ENCODE measurements at regions not wholly inside any gene's neighbourhood (a gene's known extent, or its start where the extent isn't known, plus 50 kb on each side); places are given as distances from the start of the nearest gene placed in this dataset.

- TF ChIP-seq USF2 (IDR thresholded peaks at IDR 0.05) (no peak), POLR2AphosphoS2 (conservative IDR thresholded peaks at IDR 0.05; ENCODE audit: low read length) (no peak)
Measured at GRCh38 chr12:4197922-4198763, 75.4 kb upstream of the CCND2 start (continued).

GRCh38 chr12:4196805-4197420 lies 76.6 kb upstream of the CCND2 start:
- no peak overlapping the region for H3K4me2 ChIP-seq
- ATAC-seq: no peak
- no peaks in the 10 kb centered on the region for H3K9me3 ChIP-seq
- no peak overlapping the region for H3K4me3 ChIP-seq
- H3K27ac ChIP-seq: no peak overlapping the region
- DNase-seq (ENCODE audit: low read depth in 1 of 2, low spot score in 1 of 2): no peak
- TF ChIP-seq RNF2 (IDR thresholded peaks at IDR 0.05; ENCODE audit: borderline replicate concordance, low read depth): no peak
- no peak for TF ChIP-seq EHF (CRISPR knock-in tag; IDR thresholded peaks at IDR 0.05)
- no peak for TF ChIP-seq POLR2A (IDR thresholded peaks at IDR 0.05; ENCODE audit: low read length)
- no peak for TF ChIP-seq FOSL2 (IDR thresholded peaks at IDR 0.05)
- no peak for TF ChIP-seq FOSL2 (CRISPR knock-in tag; IDR thresholded peaks at IDR 0.05)
- TF ChIP-seq HOXB13 (CRISPR knock-in tag; IDR thresholded peaks at IDR 0.05; ENCODE audit: low read depth): no peak
- TF ChIP-seq JUN (IDR thresholded peaks at IDR 0.05): no peak
- no peak for TF ChIP-seq ZNF302 (CRISPR knock-in tag; IDR thresholded peaks at IDR 0.05)
- no peak for TF ChIP-seq TP53 (CRISPR knock-in tag; IDR thresholded peaks at IDR 0.05)
- ChIA-PET CTCF (no interaction called here), POLR2A (no interaction called here)
- no peak for FAIRE-seq
- no peaks in the 10 kb centered on the region for H3K4me1 ChIP-seq
- WGBS (ENCODE audit: missing lambda C conversion rate): 4% methylated on average over 6 of the region's 8 CpGs

GRCh38 chr12:4194668-4195067 lies 78.9 kb upstream of the CCND2 start:
- DNase-seq (ENCODE audit: low read depth in 1 of 2, low spot score in 1 of 2) (no peak), FAIRE-seq (no peak), ATAC-seq (no peak)
- 34% methylated on average over 6 of the region's 10 CpGs for WGBS (ENCODE audit: missing lambda C conversion rate)
- no peaks in the 10 kb centered on the region for H3K4me1 ChIP-seq
- no peak overlapping the region for H3K27ac ChIP-seq
- TF ChIP-seq REST (IDR thresholded peaks at IDR 0.05) (no peak), HES2 (IDR thresholded peaks at IDR 0.05) (no peak), FOSB (CRISPR knock-in tag; IDR thresholded peaks at IDR 0.05) (no peak), ESRRA (IDR thresholded peaks at IDR 0.05; ENCODE audit: borderline replicate concordance, low read length) (no peak)
- CTCF ChIA-PET: no interaction called here
- H3K9me3 ChIP-seq: no peaks in the 10 kb centered on the region
- H3K4me3 ChIP-seq: no peak overlapping the region
- no peak overlapping the region for H3K4me2 ChIP-seq
- POLR2A ChIA-PET: no interaction called here

- whole genome bisulfite sequencing (ENCODE audit: missing lambda C conversion rate): 8% methylated on average over 8 of the region's 8 CpGs
- Histone ChIP-seq H3K9me3 (no peaks in the 10 kb centered on the region), H3K4me1 (no peaks in the 10 kb centered on the region), H3K4me3 (no peak overlapping the region), H3K27ac (no peak overlapping the region), H3K4me2 (no peak overlapping the region)
- TF ChIP-seq HOXB13 (CRISPR knock-in tag; IDR thresholded peaks at IDR 0.05; ENCODE audit: low read depth) (no peak), JUN (IDR thresholded peaks at IDR 0.05) (no peak), NR3C1 (IDR thresholded peaks at IDR 0.05) (no peak), BCL3 (IDR thresholded peaks at IDR 0.05) (no peak), HEYL (CRISPR knock-in tag; IDR thresholded peaks at IDR 0.05) (no peak)
- FAIRE-seq: no peak
- no peak for ATAC-seq
- no peak for DNase-seq (ENCODE audit: low read depth in 1 of 2, low spot score in 1 of 2)
- ChIA-PET CTCF (no interaction called here), POLR2A (no interaction called here)
Measured at GRCh38 chr12:4193821-4194220, 79.7 kb upstream of the CCND2 start.
